SK-N-SH treated with all-trans-retinoic acid at 6 μM for 48 hours (cell line): ENCODE measurements at regions not wholly inside any gene's neighbourhood (a gene's known extent, or its start where the extent isn't known, plus 50 kb on each side); places are given as distances from the start of the nearest gene placed in this dataset.

Experiments used
- CSDC2 ChIP-seq: fragments of 250-450 bp; sonication (Bioruptor Pico); IDR thresholded peaks from 2 replicates; pipeline ENCODE4 v1.5.0; 2020; ENCODE audit warnings: mild to moderate bottlenecking, moderate library complexity
- ISL1 ChIP-seq: fragments of 250-450 bp; sonication (Bioruptor Pico); IDR thresholded peaks from 2 replicates; pipeline ENCODE4 v2.1.2; 2022; ENCODE audit warnings: mild to moderate bottlenecking, moderate library complexity
- OSR1 ChIP-seq: fragments of 250-450 bp; sonication (Bioruptor Pico); IDR thresholded peaks from 2 replicates; pipeline ENCODE4 v1.8.0; 2022; ENCODE audit warnings: moderate library complexity, mild to moderate bottlenecking, inconsistent platforms
- RARB ChIP-seq: fragments of 250-450 bp; sonication (Bioruptor Pico); IDR thresholded peaks from 2 replicates; pipeline ENCODE4 v1.8.0; 2021; ENCODE audit warnings: mild to moderate bottlenecking, moderate library complexity
- TCF4 ChIP-seq: fragments of 250-450 bp; sonication (Bioruptor Pico); IDR thresholded peaks from 2 replicates; pipeline ENCODE4 v1.8.0; 2021; ENCODE audit warnings: mild to moderate bottlenecking, moderate library complexity, borderline replicate concordance
- ZNF70 ChIP-seq: fragments of 450-650 bp; formaldehyde crosslinking; IDR thresholded peaks from 2 replicates; pipeline ENCODE4 v1.5.0; 2020; ENCODE audit warnings: mild to moderate bottlenecking, moderate library complexity
- TF ChIP-seq, protein P1 (sequence below): fragments of 250-450 bp; sonication (Bioruptor Pico); IDR thresholded peaks from 2 replicates; pipeline ENCODE4 v1.8.0; 2020; ENCODE audit warnings: mild to moderate bottlenecking, moderate library complexity, borderline replicate concordance
- TF ChIP-seq, protein P2 (sequence below): fragments of 250-450 bp; sonication (Bioruptor Pico); IDR thresholded peaks from 2 replicates; pipeline ENCODE4 v1.5.1; 2020; ENCODE audit warnings: low read depth, mild to moderate bottlenecking, moderate library complexity

DNA sequence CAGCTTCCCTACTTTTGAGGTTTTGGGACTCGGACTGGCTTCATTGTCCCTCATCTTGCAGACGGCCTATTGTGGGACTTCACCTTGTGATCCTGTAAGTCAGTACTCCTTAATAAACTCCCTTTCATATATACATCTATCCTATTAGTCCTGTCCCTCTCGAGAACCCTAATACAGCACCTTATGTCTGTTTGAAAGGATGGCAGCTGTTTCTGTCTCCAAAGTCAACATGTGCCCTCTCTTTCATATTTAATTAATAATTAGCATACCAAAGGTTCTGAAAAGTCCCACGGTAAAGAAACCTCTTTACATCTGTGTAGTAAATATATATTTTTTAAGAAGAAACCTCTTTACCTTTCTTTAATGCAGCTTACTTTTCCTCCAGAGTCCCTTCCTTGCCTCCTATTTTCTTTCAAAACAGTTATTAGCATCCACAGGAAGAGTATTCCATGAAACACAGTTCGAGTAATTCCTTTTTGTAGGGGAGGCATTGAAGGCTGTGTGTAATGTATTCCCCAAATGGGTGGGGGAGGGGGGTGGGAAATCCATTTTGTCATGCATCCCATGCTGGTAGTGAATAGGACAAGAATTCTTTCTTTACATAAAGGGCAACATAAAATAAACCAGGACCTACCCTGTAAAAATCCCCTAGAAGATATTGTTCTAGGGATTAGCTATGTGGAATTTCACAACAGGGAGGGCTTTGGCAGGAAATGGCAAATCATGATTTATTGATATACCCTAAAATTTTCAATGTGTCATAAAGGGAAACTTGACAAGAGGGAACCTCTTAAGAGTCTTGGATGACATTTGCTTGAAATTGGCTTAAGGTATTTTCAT lies 241.5 kb downstream of the SUDS3 start:
- TF ChIP-seq, protein P1, sequence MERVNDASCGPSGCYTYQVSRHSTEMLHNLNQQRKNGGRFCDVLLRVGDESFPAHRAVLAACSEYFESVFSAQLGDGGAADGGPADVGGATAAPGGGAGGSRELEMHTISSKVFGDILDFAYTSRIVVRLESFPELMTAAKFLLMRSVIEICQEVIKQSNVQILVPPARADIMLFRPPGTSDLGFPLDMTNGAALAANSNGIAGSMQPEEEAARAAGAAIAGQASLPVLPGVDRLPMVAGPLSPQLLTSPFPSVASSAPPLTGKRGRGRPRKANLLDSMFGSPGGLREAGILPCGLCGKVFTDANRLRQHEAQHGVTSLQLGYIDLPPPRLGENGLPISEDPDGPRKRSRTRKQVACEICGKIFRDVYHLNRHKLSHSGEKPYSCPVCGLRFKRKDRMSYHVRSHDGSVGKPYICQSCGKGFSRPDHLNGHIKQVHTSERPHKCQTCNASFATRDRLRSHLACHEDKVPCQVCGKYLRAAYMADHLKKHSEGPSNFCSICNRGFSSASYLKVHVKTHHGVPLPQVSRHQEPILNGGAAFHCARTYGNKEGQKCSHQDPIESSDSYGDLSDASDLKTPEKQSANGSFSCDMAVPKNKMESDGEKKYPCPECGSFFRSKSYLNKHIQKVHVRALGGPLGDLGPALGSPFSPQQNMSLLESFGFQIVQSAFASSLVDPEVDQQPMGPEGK (CRISPR knock-in tag), result no peak
- TF ChIP-seq ZNF70 (CRISPR knock-in tag) (no peak), TCF4 (CRISPR knock-in tag) (no peak), RARB (CRISPR knock-in tag) (no peak), ISL1 (CRISPR knock-in tag) (no peak), CSDC2 (CRISPR knock-in tag) (no peak), OSR1 (CRISPR knock-in tag) (no peak)
- TF ChIP-seq, protein P2, sequence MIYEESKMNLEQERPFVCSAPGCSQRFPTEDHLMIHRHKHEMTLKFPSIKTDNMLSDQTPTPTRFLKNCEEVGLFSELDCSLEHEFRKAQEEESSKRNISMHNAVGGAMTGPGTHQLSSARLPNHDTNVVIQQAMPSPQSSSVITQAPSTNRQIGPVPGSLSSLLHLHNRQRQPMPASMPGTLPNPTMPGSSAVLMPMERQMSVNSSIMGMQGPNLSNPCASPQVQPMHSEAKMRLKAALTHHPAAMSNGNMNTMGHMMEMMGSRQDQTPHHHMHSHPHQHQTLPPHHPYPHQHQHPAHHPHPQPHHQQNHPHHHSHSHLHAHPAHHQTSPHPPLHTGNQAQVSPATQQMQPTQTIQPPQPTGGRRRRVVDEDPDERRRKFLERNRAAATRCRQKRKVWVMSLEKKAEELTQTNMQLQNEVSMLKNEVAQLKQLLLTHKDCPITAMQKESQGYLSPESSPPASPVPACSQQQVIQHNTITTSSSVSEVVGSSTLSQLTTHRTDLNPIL (CRISPR knock-in tag), result no peak
